GM12878 (cell line): ENCODE measurements at regions not wholly inside any gene's neighbourhood (a gene's known extent, or its start where the extent isn't known, plus 50 kb on each side); places are given as distances from the start of the nearest gene placed in this dataset.

ENCODE experiments used
- BCL11A ChIP-seq: IDR thresholded peaks from 2 replicates; pipeline ENCODE4 v1.6.1; 2011; ENCODE audit warnings: low read depth, low read length
- CREB1 ChIP-seq: IDR thresholded peaks from 2 replicates; pipeline ENCODE4 v1.6.1; 2012; ENCODE audit warnings: low read depth, mild to moderate bottlenecking, inconsistent platforms
- CTCF ChIP-seq, 3 experiments: IDR thresholded peaks in 2 of 3; conservative IDR thresholded peaks in 1 of 3; 2 replicates each; pipeline ENCODE4 v1.5.1; 2011; ENCODE audit warnings: low read depth in 3 of 3, low read length in 3 of 3, mild to moderate bottlenecking in 3 of 3, control low read depth in 2 of 3, moderate library complexity in 2 of 3, inconsistent platforms in 1 of 3, mixed read lengths in 1 of 3; ENCODE audit not compliant: control insufficient read depth in 2 of 3, insufficient read depth in 1 of 3; ENCODE audit errors: extremely low read depth in 1 of 3
- JUNB ChIP-seq: IDR thresholded peaks from 2 replicates; pipeline ENCODE4 v1.6.1; 2016; ENCODE audit warnings: antibody characterized with exemption, mild to moderate bottlenecking
- JUND ChIP-seq: IDR thresholded peaks from 2 replicates; pipeline ENCODE4 v1.6.1; 2012; ENCODE audit warnings: low read depth, mild to moderate bottlenecking, low read length, improper control_type of control experiment, moderate library complexity
- MEF2B ChIP-seq: fragments of 450-650 bp; IDR thresholded peaks from 2 replicates; pipeline ENCODE4 v1.6.1; 2018; ENCODE audit warnings: mild to moderate bottlenecking, moderate library complexity; ENCODE audit not compliant: partially characterized antibody, poor library complexity, severe bottlenecking
- NFIC ChIP-seq: IDR thresholded peaks from 2 replicates; pipeline ENCODE4 v1.6.1; 2012; ENCODE audit warnings: low read depth, mild to moderate bottlenecking, inconsistent platforms, low read length, moderate library complexity
- NFXL1 ChIP-seq: fragments of 450-650 bp; IDR thresholded peaks from 2 replicates; pipeline ENCODE4 v1.6.1; 2017; ENCODE audit warnings: antibody characterized with exemption, mild to moderate bottlenecking, borderline replicate concordance
- PRDM15 ChIP-seq: fragments of 450-650 bp; formaldehyde crosslinking; IDR thresholded peaks from 2 replicates; pipeline ENCODE4 v1.4.0; 2020; ENCODE audit warnings: mild to moderate bottlenecking, moderate library complexity
- RAD21 ChIP-seq: IDR thresholded peaks from 2 replicates; pipeline ENCODE4 v1.6.1; 2011; ENCODE audit warnings: mild to moderate bottlenecking, low read depth, low read length, moderate library complexity; ENCODE audit not compliant: insufficient read depth
- RFX5 ChIP-seq: IDR thresholded peaks from 2 replicates; pipeline ENCODE4 v1.6.1; 2011; ENCODE audit warnings: low read depth, low read length, improper control_type of control experiment
- TBL1XR1 ChIP-seq: IDR thresholded peaks from 2 replicates; pipeline ENCODE4 v1.6.1; 2012; ENCODE audit warnings: low read depth, low read length, improper control_type of control experiment

- TF ChIP-seq JUND (no peak), NFIC (no peak), TBL1XR1 (no peak), BCL11A (no peak), JUNB (no peak), NFXL1 (no peak), RAD21 (no peak), MEF2B (no peak), CTCF (IDR thresholded peaks at IDR 0.05 in 2 of 3, conservative IDR thresholded peaks at IDR 0.05 in 1 of 3; ENCODE audit: control insufficient read depth in 2 of 3, extremely low read depth in 1 of 3, insufficient read depth in 1 of 3, low read depth in 3 of 3, low read length in 3 of 3) (no peak), CREB1 (no peak), RFX5 (no peak), PRDM15 (CRISPR knock-in tag) (no peak)
Measured at GRCh38 chr4:173094739-173095421, 73.7 kb upstream of the GALNT7 start.
